ENCODE measurements at regions not wholly inside any gene's neighbourhood (a gene's known extent, or its start where the extent isn't known, plus 50 kb on each side); places are given as distances from the start of the nearest gene placed in this dataset.

DNA sequence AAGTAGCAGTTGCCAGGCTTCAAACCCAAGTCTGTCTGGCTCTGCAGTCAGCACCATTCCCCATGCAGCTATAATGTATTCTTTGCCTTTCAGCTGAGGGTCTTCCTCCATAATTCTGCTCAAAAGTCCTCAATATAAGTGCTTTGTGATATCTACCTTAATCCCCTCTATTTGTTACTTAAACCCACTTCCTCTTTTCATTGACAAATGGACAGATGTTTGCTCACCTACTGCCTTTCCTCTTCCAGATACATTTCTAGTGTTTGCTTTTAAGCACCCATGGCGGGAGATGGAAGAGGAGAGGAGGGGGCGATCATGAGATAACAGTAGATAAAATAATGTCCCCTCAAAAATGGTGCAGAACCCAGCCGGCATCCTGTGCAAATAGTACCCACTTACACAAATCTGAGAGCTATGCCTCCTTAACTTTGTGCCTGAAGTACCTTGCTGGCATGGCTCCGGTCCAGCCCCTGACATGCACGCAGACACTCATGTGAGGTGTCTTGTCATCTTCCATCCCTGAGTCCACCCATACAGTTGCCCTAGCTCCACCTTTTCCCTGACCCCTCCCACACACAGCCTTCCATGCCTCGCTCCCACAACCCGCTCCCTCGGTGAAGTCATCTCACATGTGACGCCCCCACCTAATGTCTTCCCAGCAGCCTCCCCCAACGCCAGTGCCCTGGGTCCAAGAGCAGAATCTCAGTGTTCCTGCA is 109.6 kb downstream of the TRIM29 start:
- no peaks in the 10 kb centered on the region for H3K79me2 ChIP-seq (ENCODE audit: control insufficient read depth, low read length)
- H3K4me1 ChIP-seq (ENCODE audit: control insufficient read depth, low read length), result no peaks in the 10 kb centered on the region
- H3K4me2 ChIP-seq (ENCODE audit: low read length), result no peak overlapping the region
- no peaks in the 10 kb centered on the region for H3K27me3 ChIP-seq (ENCODE audit: control insufficient read depth, low read length)
- H3K9me2 ChIP-seq (replicated peaks; ENCODE audit: control insufficient read depth, low read length), result no peaks in the 10 kb centered on the region
- no peaks in the 10 kb centered on the region for H3F3A ChIP-seq (ENCODE audit: control insufficient read depth, insufficient read depth)
- H4K20me1 ChIP-seq (ENCODE audit: control insufficient read depth, insufficient read depth, low read depth, low read length), result no peaks in the 10 kb centered on the region
- H3K27ac ChIP-seq (ENCODE audit: low read depth, low read length), result no peak overlapping the region
- no peaks in the 10 kb centered on the region for H3K36me3 ChIP-seq (ENCODE audit: control insufficient read depth, low read length)
- H3K9me3 ChIP-seq (ENCODE audit: control insufficient read depth, insufficient read depth, low read length), result no peaks in the 10 kb centered on the region
- TF ChIP-seq EZH2phosphoT487 (IDR thresholded peaks at IDR 0.05; ENCODE audit: borderline replicate concordance, low read length), result no peak
- TF ChIP-seq, protein P1, sequence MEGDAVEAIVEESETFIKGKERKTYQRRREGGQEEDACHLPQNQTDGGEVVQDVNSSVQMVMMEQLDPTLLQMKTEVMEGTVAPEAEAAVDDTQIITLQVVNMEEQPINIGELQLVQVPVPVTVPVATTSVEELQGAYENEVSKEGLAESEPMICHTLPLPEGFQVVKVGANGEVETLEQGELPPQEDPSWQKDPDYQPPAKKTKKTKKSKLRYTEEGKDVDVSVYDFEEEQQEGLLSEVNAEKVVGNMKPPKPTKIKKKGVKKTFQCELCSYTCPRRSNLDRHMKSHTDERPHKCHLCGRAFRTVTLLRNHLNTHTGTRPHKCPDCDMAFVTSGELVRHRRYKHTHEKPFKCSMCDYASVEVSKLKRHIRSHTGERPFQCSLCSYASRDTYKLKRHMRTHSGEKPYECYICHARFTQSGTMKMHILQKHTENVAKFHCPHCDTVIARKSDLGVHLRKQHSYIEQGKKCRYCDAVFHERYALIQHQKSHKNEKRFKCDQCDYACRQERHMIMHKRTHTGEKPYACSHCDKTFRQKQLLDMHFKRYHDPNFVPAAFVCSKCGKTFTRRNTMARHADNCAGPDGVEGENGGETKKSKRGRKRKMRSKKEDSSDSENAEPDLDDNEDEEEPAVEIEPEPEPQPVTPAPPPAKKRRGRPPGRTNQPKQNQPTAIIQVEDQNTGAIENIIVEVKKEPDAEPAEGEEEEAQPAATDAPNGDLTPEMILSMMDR (IDR thresholded peaks at IDR 0.05; ENCODE audit: low read depth, low read length, poor library complexity, severe bottlenecking), result no peak
- no peak overlapping the region for H3K4me3 ChIP-seq (ENCODE audit: low read length)

DNA sequence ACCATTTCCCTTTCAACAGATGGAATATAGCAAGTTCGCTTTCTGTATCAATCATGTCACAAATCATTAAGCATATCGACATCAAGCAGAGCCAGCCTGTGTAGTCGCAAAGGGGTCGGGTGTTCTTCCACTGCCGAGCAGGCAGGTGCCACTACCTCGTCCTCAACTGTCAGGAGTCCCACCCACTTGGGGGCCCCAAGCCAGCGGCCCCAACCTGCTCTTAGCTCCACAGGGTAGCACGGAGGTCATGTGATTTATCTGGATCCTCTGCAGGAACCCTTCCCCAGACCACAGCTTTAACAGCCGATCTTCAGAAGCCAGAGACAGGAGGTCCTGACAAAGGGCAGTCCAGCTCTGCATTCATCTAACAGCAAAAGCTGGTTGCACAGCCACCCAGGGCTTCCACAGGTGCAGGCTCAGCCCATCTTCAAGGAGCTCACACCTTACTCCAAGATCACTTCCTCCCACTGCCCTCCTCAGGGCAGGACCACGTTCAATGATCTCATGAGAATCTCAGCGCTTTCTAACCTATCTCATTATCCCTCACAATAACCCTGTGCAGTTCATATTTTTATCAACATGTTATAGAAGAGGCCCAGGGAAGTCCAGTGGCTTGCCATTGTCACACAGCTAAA is 110.2 kb downstream of the TRIM29 start:
- no peaks in the 10 kb centered on the region for H4K20me1 ChIP-seq (ENCODE audit: control insufficient read depth, insufficient read depth, low read depth, low read length)
- no peaks in the 10 kb centered on the region for H3K27me3 ChIP-seq (ENCODE audit: control insufficient read depth, low read length)
- H3K27ac ChIP-seq (ENCODE audit: low read depth, low read length), result no peak overlapping the region
- H3K79me2 ChIP-seq (ENCODE audit: control insufficient read depth, low read length), result no peaks in the 10 kb centered on the region
- H3K9me2 ChIP-seq (replicated peaks; ENCODE audit: control insufficient read depth, low read length), result no peaks in the 10 kb centered on the region
- no peaks in the 10 kb centered on the region for H3F3A ChIP-seq (ENCODE audit: control insufficient read depth, insufficient read depth)
- no peak overlapping the region for H3K4me2 ChIP-seq (ENCODE audit: low read length)
- no peaks in the 10 kb centered on the region for H3K9me3 ChIP-seq (ENCODE audit: control insufficient read depth, insufficient read depth, low read length)
- TF ChIP-seq, protein P1 (IDR thresholded peaks at IDR 0.05; ENCODE audit: low read depth, low read length, poor library complexity, severe bottlenecking), result no peak
- TF ChIP-seq EZH2phosphoT487 (IDR thresholded peaks at IDR 0.05; ENCODE audit: borderline replicate concordance, low read length), result no peak
- no peak overlapping the region for H3K4me3 ChIP-seq (ENCODE audit: low read length)
- H3K4me1 ChIP-seq (ENCODE audit: control insufficient read depth, low read length), result no peaks in the 10 kb centered on the region
- H3K36me3 ChIP-seq (ENCODE audit: control insufficient read depth, low read length), result no peaks in the 10 kb centered on the region

DNA sequence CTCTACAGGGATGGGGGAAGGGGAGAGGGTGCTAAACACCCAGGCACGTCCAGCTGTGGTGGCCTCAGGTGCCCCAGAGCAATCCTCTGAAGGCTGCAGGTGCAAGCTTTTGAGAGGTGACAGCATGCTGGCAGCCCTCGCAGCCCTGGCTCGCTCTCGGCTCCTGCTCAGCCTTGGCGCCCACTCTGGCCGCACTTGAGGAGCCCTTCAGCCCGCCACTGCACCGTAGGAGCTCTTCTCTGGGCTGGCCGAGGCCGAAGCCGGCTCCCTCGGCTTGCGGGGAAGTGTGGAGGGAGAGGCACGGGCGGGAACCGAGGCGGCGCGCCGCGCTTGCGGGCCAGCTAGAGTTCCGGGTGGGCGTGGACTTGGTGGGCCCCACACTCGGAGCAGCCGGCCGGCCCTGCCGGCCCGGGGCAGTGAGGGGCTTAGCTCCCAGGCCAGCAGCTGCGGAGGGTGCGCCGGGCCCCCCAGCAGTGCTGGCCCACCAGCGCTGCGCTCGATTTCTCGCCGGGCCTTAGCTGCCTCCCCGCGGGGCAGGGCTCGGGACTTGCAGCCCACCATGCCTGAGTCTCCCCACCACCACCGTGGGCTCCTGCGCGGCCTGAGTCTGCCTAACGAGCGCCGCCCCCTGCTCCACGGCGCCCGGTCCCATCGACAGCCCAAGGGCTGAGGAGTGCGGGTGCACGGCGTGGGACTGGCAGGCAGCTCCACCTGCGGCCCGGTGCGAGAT is 112.1 kb downstream of the TRIM29 start:
- Histone ChIP-seq H3K4me1 (ENCODE audit: control insufficient read depth, low read length) (no peaks in the 10 kb centered on the region), H3K27me3 (ENCODE audit: control insufficient read depth, low read length) (no peaks in the 10 kb centered on the region), H3K9me2 (replicated peaks; ENCODE audit: control insufficient read depth, low read length) (no peaks in the 10 kb centered on the region), H3K4me2 (ENCODE audit: low read length) (no peak overlapping the region), H3K36me3 (ENCODE audit: control insufficient read depth, low read length) (no peaks in the 10 kb centered on the region), H3K79me2 (ENCODE audit: control insufficient read depth, low read length) (no peaks in the 10 kb centered on the region), H3K4me3 (ENCODE audit: low read length) (no peak overlapping the region), H3K9me3 (ENCODE audit: control insufficient read depth, insufficient read depth, low read length) (no peaks in the 10 kb centered on the region), H3K27ac (ENCODE audit: low read depth, low read length) (no peak overlapping the region), H4K20me1 (ENCODE audit: control insufficient read depth, insufficient read depth, low read depth, low read length) (no peaks in the 10 kb centered on the region), H3F3A (ENCODE audit: control insufficient read depth, insufficient read depth) (no peaks in the 10 kb centered on the region)
- no peak for TF ChIP-seq EZH2phosphoT487 (IDR thresholded peaks at IDR 0.05; ENCODE audit: borderline replicate concordance, low read length)
- TF ChIP-seq, protein P1 (IDR thresholded peaks at IDR 0.05; ENCODE audit: low read depth, low read length, poor library complexity, severe bottlenecking), result no peak
